HCT116 (cell line): ENCODE measurements at regions not wholly inside any gene's neighbourhood (a gene's known extent, or its start where the extent isn't known, plus 50 kb on each side); places are given as distances from the start of the nearest gene placed in this dataset.

ENCODE experiments used
- ATAC-seq: fragments of 200-7000 bp; cut with Tn5 transposase; 2 replicates; pipeline ENCODE4 v1.9.1; 2020; ENCODE audit warnings: mild to moderate bottlenecking, moderate library complexity
- BruUV-seq: library from RNA; stranded (reverse); fragments of 400-500 nt; replicated peaks from 2 replicates; lab custom pipeline; 2021; lab: Mats Ljungman, UMichigan
- CTCF ChIA-PET: fragments of 300-600 bp; sonication (Branson Sonifier 250); formaldehyde crosslinking; loops from one replicate; lab custom pipeline; 2021; ENCODE audit warnings: antibody characterized with exemption; lab: Charles Lee
- POLR2A ChIA-PET: fragments of 300-600, 350-600 bp; sonication (Branson Sonifier 250); formaldehyde crosslinking; loops from one replicate; lab custom pipeline; 2021; ENCODE audit warnings: antibody characterized with exemption; lab: Charles Lee
- RAD21 ChIA-PET, 2 experiments: fragments of 300-600 bp; sonication (Branson Sonifier 250); formaldehyde crosslinking; loops; one replicate each; lab custom pipeline; 2023; ENCODE audit warnings: low total read pairs in 2 of 2; ENCODE audit not compliant: uncharacterized antibody in 2 of 2, unreplicated experiment in 2 of 2, low non-redundant PET in 1 of 2; lab: Charles Lee
- DNase-seq: peaks from one replicate; pipeline ENCODE4 v3.0.0-alpha.2; 2010; ENCODE audit warnings: low read depth, low spot score
- H2AFZ ChIP-seq: fragments of 200-600 bp; shearing (Covaris generic), sonication (generic); 2 replicates; pipeline ENCODE4 v1.6.1; 2017; ENCODE audit warnings: low read depth, mixed run types, mixed read lengths, antibody characterized with exemption, low read length; ENCODE audit not compliant: poor library complexity, severe bottlenecking
- H3K27ac ChIP-seq: 2 replicates; pipeline ENCODE4 v1.5.1; 2012; ENCODE audit warnings: low read depth, low read length
- H3K27me3 ChIP-seq: fragments of 200-600 bp; sonication (generic); 2 replicates; pipeline ENCODE4 v1.6.1; 2016; ENCODE audit warnings: mixed run types, low read length, mixed read lengths; ENCODE audit not compliant: insufficient read depth
- H3K36me3 ChIP-seq, 2 experiments: fragments of 200-500 bp in 1 of 2; fragments of 200-600 bp in 1 of 2; sonication (Bioruptor generic) in 1 of 2; sonication (generic) in 1 of 2; 2 replicates each; pipeline versions ENCODE4 v1.5.1 to v1.6.1; 2014 to 2016; ENCODE audit warnings: low read length in 2 of 2, inconsistent platforms in 1 of 2, mixed read lengths in 1 of 2, mixed run types in 1 of 2; ENCODE audit not compliant: insufficient read depth in 2 of 2, control insufficient read depth in 1 of 2
- H3K4me1 ChIP-seq, 2 experiments: fragments of 200-600 bp in 1 of 2; sonication (generic) in 1 of 2; 2 replicates each; pipeline versions ENCODE4 v1.5.1 to v1.6.1; 2012 to 2017; ENCODE audit warnings: low read length in 2 of 2, inconsistent platforms in 1 of 2, mild to moderate bottlenecking in 1 of 2, mixed read lengths in 1 of 2, mixed run types in 1 of 2, moderate library complexity in 1 of 2; ENCODE audit not compliant: insufficient read depth in 2 of 2, control insufficient read depth in 1 of 2
- H3K4me2 ChIP-seq: fragments of 200-600 bp; sonication (generic); 2 replicates; pipeline ENCODE4 v1.6.1; 2017; ENCODE audit warnings: mixed run types, low read length, mixed read lengths
- H3K4me3 ChIP-seq, 2 experiments: fragments of 200-600 bp in 1 of 2; sonication (generic) in 1 of 2; replicated peaks in 1 of 2; 2 replicates each; pipeline ENCODE4 v1.5.1; 2011 to 2016; ENCODE audit warnings: low read length in 2 of 2, control low read depth in 1 of 2, low read depth in 1 of 2, mild to moderate bottlenecking in 1 of 2, mixed read lengths in 1 of 2, mixed run types in 1 of 2
- H3K79me2 ChIP-seq: fragments of 200-600 bp; sonication (generic); 2 replicates; pipeline ENCODE4 v1.6.1; 2017; ENCODE audit warnings: mild to moderate bottlenecking, mixed run types, low read length, moderate library complexity, mixed read lengths; ENCODE audit not compliant: insufficient read depth
- H3K9ac ChIP-seq: fragments of 200-600 bp; sonication (generic); 2 replicates; pipeline ENCODE4 v1.6.1; 2016; ENCODE audit warnings: low read length, mixed read lengths
- H3K9me2 ChIP-seq: fragments of 200-600 bp; sonication (generic), shearing (Covaris generic); 2 replicates; pipeline ENCODE4 v1.6.1; 2017; ENCODE audit warnings: mixed run types, mild to moderate bottlenecking, moderate library complexity; ENCODE audit not compliant: insufficient read depth
- H3K9me3 ChIP-seq, 2 experiments: fragments of 200-500 bp in 1 of 2; fragments of 200-600 bp in 1 of 2; sonication (Bioruptor generic) in 1 of 2; sonication (generic) in 1 of 2; 2 replicates each; pipeline ENCODE4 v1.6.1; 2014 to 2017; ENCODE audit warnings: low read length in 2 of 2, mixed read lengths in 2 of 2, inconsistent platforms in 1 of 2, low read depth in 1 of 2, mild to moderate bottlenecking in 1 of 2, mixed run types in 1 of 2, moderate library complexity in 1 of 2; ENCODE audit not compliant: control insufficient read depth in 1 of 2, insufficient read depth in 1 of 2
- H4K20me1 ChIP-seq: fragments of 200-600 bp; sonication (generic), shearing (Covaris generic); 2 replicates; pipeline ENCODE4 v1.6.1; 2017; ENCODE audit warnings: mixed run types, mild to moderate bottlenecking, moderate library complexity; ENCODE audit not compliant: insufficient read depth
- CTCF ChIP-seq, 3 experiments: fragments of 200-600 bp in 1 of 3; sonication (generic) in 1 of 3; IDR thresholded peaks in 2 of 3; conservative IDR thresholded peaks in 1 of 3; 2 replicates each; pipeline ENCODE4 v1.5.1; 2012 to 2017; ENCODE audit warnings: low read depth in 2 of 3, low read length in 2 of 3, antibody characterized with exemption in 1 of 3, borderline replicate concordance in 1 of 3, control low read depth in 1 of 3, mild to moderate bottlenecking in 1 of 3, mixed read lengths in 1 of 3, mixed run types in 1 of 3, moderate library complexity in 1 of 3; ENCODE audit not compliant: insufficient read depth in 1 of 3
- EZH2phosphoT487 ChIP-seq: fragments of 200-600 bp; IDR thresholded peaks from 2 replicates; pipeline ENCODE4 v1.6.1; 2018; ENCODE audit warnings: antibody characterized with exemption, borderline replicate concordance
- JUND ChIP-seq: IDR thresholded peaks from 2 replicates; pipeline ENCODE4 v1.6.1; 2012
- POLR2A ChIP-seq: IDR thresholded peaks from 2 replicates; pipeline ENCODE4 v1.7.0; 2011; ENCODE audit warnings: borderline replicate concordance; ENCODE audit not compliant: insufficient read depth, insufficient read length; ENCODE audit errors: extremely low read depth
- REST ChIP-seq: IDR thresholded peaks from 2 replicates; pipeline ENCODE4 v1.6.1; 2012; ENCODE audit warnings: low read depth
- SIN3A ChIP-seq: IDR thresholded peaks from 2 replicates; pipeline ENCODE4 v1.6.1; 2012; ENCODE audit warnings: low read depth
- SP1 ChIP-seq: IDR thresholded peaks from 2 replicates; pipeline ENCODE4 v1.6.1; 2012; ENCODE audit warnings: low read depth
- ZBTB33 ChIP-seq: IDR thresholded peaks from 2 replicates; pipeline ENCODE4 v1.6.1; 2011; ENCODE audit warnings: mild to moderate bottlenecking, low read length, moderate library complexity; ENCODE audit not compliant: insufficient replicate concordance; ENCODE audit errors: extremely low read depth
- intact Hi-C: fragments of 100-400 bp; cut with micrococcal nuclease; formaldehyde crosslinking; loops from 2 replicates; pipeline ENCODE4 v1.10.0; 2022

DNA sequence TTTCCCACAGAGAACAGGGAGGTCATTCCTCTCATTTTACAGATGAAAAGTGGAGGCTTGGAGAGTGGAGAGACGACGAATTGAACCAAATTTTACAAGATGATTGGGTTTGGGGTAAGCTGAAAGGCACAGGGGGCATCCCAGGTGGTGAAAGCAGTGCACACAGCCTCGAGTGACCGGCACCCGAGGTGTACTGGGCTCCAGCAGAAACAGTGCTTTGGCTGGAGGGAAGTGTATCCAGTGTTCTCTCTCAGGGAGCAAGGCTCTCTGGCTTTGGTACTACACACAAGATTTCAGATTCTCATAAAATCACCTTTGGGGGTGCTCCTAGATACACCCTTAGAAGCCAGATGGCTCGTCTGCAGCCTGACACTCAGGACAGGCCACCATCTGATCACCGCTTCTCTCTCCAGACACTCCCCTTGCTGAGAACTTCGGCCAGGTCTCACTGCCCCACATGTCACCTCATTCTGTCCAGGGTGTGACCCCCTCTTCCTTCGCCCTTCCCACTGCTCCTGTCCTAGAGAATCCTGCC lies 339.6 kb downstream of the CYRIA start:
- no peak overlapping the region for H3K9ac ChIP-seq
- no peak overlapping the region for H3K4me2 ChIP-seq
- no peaks in the 10 kb centered on the region for H4K20me1 ChIP-seq
- H3K36me3 ChIP-seq, result no peaks in the 10 kb centered on the region
- TF ChIP-seq REST (no peak), EZH2phosphoT487 (no peak)
- TF ChIP-seq, all 23 proteins: peak for 0
- Histone ChIP-seq H3K27ac (no peak overlapping the region), H3K9me3 (no peaks in the 10 kb centered on the region), H2AFZ (no peak overlapping the region), H3K79me2 (no peaks in the 10 kb centered on the region), H3K4me3 (no peak overlapping the region), H3K9me2 (no peaks in the 10 kb centered on the region), H3K4me1 (no peaks in the 10 kb centered on the region), H3K27me3 (peaks cover 9% of the 10 kb centered on the region; the same call in 1 of the 2 replicates)
- POLR2A ChIA-PET, result no interaction called here
- RAD21 ChIA-PET, result no interaction called here
- ATAC-seq (no peak), DNase-seq (no peak)
- BruUV-seq, result no TSS peak
- intact Hi-C loops, result no loop called here
- CTCF ChIA-PET, result no interaction called here

DNA sequence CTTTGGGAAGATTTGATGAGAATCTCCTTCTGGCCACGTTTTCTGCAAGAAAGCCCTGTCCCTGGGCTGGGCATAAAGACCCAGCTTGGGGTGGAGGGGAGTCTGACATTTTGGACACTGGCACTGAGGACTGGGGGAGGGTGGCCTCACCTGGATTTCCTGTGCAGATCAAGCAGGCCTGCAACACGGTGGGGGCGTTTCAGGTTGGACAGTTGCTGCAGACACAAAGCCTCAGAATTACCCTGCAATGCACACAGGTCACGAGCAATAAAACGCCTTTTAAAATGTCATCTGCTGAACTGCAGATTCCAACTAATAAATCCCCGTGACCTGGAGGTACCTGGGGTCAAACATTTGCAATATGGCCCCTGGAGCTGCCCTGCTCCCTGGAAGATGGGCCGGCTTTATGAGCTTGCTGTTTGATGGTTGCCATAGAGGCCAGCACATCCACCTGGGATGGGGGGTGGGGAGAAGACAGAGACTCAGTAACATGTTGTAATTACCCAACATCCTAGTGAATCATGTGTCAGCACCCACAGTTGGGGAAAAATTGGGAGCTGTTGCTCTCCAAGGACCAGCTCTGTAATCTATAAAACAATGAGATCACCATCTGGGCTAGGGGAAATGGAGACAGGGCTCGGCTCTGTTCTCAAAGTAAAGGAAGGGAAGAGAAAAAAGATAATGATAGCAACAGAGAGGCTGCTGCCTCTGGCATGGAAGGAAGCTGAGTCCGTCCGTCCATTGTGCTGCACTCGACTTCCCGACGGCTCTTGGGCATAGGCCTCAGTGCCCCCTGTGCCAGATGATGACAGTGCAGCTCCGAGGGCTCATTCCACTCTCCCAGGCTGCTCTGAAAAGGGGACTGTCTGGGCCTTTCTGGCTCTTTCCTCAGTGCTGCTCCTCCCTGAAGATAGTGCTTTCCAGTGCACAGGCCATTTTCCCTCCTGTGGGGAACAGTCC lies 340.3 kb downstream of the CYRIA start:
- no peak overlapping the region for H3K27ac ChIP-seq
- DNase-seq, result no peak
- no peak overlapping the region for H2AFZ ChIP-seq
- peaks cover 9% of the 10 kb centered on the region; the same call in 1 of the 2 replicates for H3K27me3 ChIP-seq
- H3K4me2 ChIP-seq, result no peak overlapping the region
- H3K4me3 ChIP-seq, result no peak overlapping the region
- no peaks in the 10 kb centered on the region for H3K79me2 ChIP-seq
- no TSS peak for BruUV-seq
- no peaks in the 10 kb centered on the region for H3K36me3 ChIP-seq
- intact Hi-C loops, result no loop called here
- no peak for ATAC-seq
- no peaks in the 10 kb centered on the region for H4K20me1 ChIP-seq
- no peaks in the 10 kb centered on the region for H3K9me2 ChIP-seq
- CTCF ChIA-PET, result no interaction called here
- no peaks in the 10 kb centered on the region for H3K4me1 ChIP-seq
- no peak for TF ChIP-seq JUND
- no peak for TF ChIP-seq EZH2phosphoT487
- TF ChIP-seq POLR2A, result no peak
- TF ChIP-seq SIN3A, result no peak
- no peak for TF ChIP-seq ZBTB33
- TF ChIP-seq CTCF (IDR thresholded peaks at IDR 0.05 in 2 of 3, conservative IDR thresholded peaks at IDR 0.05 in 1 of 3; ENCODE audit: borderline replicate concordance in 1 of 3, insufficient read depth in 1 of 3, low read depth in 2 of 3, low read length in 2 of 3), result no peak
- TF ChIP-seq SP1, result no peak
- no peaks in the 10 kb centered on the region for H3K9me3 ChIP-seq
- POLR2A ChIA-PET, result no interaction called here
- H3K9ac ChIP-seq, result no peak overlapping the region
- RAD21 ChIA-PET, result no interaction called here
